B cell (primary cell): ENCODE measurements at regions not wholly inside any gene's neighbourhood (a gene's known extent, or its start where the extent isn't known, plus 50 kb on each side); places are given as distances from the start of the nearest gene placed in this dataset.

Experiments
- ATAC-seq: fragments of 200-7000 bp; cut with Tn5 transposase; one replicate; pipeline ENCODE4 v1.10.0; 2021; ENCODE audit warnings: low read depth, mild to moderate bottlenecking, moderate number of reproducible peaks, moderate library complexity
- CTCF ChIA-PET: fragments of 350-600 bp; sonication (Branson Sonifier 250); formaldehyde crosslinking; loops from one replicate; lab custom pipeline; 2021; ENCODE audit warnings: antibody characterized with exemption, inconsistent platforms; lab: Charles Lee
- POLR2A ChIA-PET: fragments of 350-600 bp; sonication (Branson Sonifier 250); formaldehyde crosslinking; loops from one replicate; lab custom pipeline; 2021; ENCODE audit warnings: antibody characterized with exemption; lab: Charles Lee
- DNase-seq: peaks from one replicate; pipeline ENCODE4 v3.0.0; 2013
- H2AFZ ChIP-seq: 2 replicates; pipeline ENCODE4 v1.6.1; 2012; ENCODE audit warnings: mild to moderate bottlenecking, low read depth, low read length; ENCODE audit not compliant: insufficient read depth, poor library complexity, severe bottlenecking
- H3K27ac ChIP-seq, 2 donors: 1 replicate in 1 of 2; 2 replicates in 1 of 2; pipeline ENCODE4 v1.5.1; 2012 to 2013; ENCODE audit warnings: low read length in 2 of 2, mild to moderate bottlenecking in 2 of 2, moderate library complexity in 1 of 2
- H3K27me3 ChIP-seq, 4 experiments: fragments of 200-600 bp in 1 of 4; sonication (generic) in 1 of 4; replicated peaks in 1 of 4; 1 replicate in 2 of 4; 2 replicates in 2 of 4; pipeline versions ENCODE4 v1.6.1 to v1.7.0; 2013 to 2016; ENCODE audit warnings: low read length in 3 of 4, mild to moderate bottlenecking in 2 of 4, mixed read lengths in 1 of 4, moderate library complexity in 1 of 4; ENCODE audit not compliant: insufficient read depth in 4 of 4, control insufficient read depth in 3 of 4; ENCODE audit errors: control extremely low read depth in 1 of 4
- H3K36me3 ChIP-seq, 2 experiments: replicated peaks in 1 of 2; 1 replicate in 1 of 2; 2 replicates in 1 of 2; pipeline versions ENCODE4 v1.6.1 to v1.7.1; 2013; ENCODE audit warnings: low read length in 1 of 2; ENCODE audit not compliant: insufficient read depth in 2 of 2, control insufficient read depth in 1 of 2; ENCODE audit errors: control extremely low read depth in 1 of 2, extremely low read depth in 1 of 2
- H3K4me1 ChIP-seq, 2 donors: fragments of 200-600 bp in 1 of 2; sonication (generic) in 1 of 2; 1 replicate in 1 of 2; 2 replicates in 1 of 2; pipeline versions ENCODE4 v1.5.1 to v1.6.1; 2013 to 2017; ENCODE audit warnings: low read length in 2 of 2; ENCODE audit not compliant: control insufficient read depth in 2 of 2, insufficient read depth in 2 of 2
- H3K4me2 ChIP-seq: replicated peaks from 2 replicates; pipeline ENCODE3; 2012; ENCODE audit warnings: mild to moderate bottlenecking, low read depth, low read length; ENCODE audit not compliant: poor library complexity, severe bottlenecking
- H3K4me3 ChIP-seq, 5 experiments: fragments of 200-600 bp in 1 of 5; sonication (generic) in 1 of 5; 1 replicate in 3 of 5; 2 replicates in 2 of 5; pipeline versions ENCODE4 v1.5.1 to v1.7.0; 2011 to 2016; ENCODE audit warnings: low read length in 4 of 5, mild to moderate bottlenecking in 4 of 5, low read depth in 2 of 5, control low read depth in 1 of 5, moderate library complexity in 1 of 5; ENCODE audit not compliant: insufficient read depth in 1 of 5; ENCODE audit errors: control extremely low read depth in 1 of 5, extremely low read depth in 1 of 5
- H3K79me2 ChIP-seq: fragments of 200-600 bp; sonication (generic); one replicate; pipeline ENCODE4 v1.6.0; 2016; ENCODE audit warnings: low read length; ENCODE audit not compliant: control insufficient read depth, insufficient read depth
- H3K9ac ChIP-seq: fragments of 200-600 bp; sonication (generic); 2 replicates; pipeline ENCODE4 v1.6.1; 2017; ENCODE audit warnings: mild to moderate bottlenecking, low read length, moderate library complexity
- H3K9me3 ChIP-seq, 3 donors: one replicate each; pipeline versions ENCODE4 v1.6.1 to v1.7.1; 2013; ENCODE audit warnings: low read length in 2 of 3; ENCODE audit not compliant: control insufficient read depth in 2 of 3, insufficient read depth in 1 of 3; ENCODE audit errors: control extremely low read depth in 1 of 3
- H4K20me1 ChIP-seq: 2 replicates; pipeline ENCODE4 v1.6.0; 2012; ENCODE audit warnings: mild to moderate bottlenecking, low read length; ENCODE audit not compliant: insufficient read depth, control insufficient read depth, poor library complexity, severe bottlenecking
- H3K27ac Mint-ChIP-seq: one replicate; pipeline ENCODE4 v1.8.0; 2021; ENCODE audit warnings: mixed read lengths
- H3K27me3 Mint-ChIP-seq: one replicate; pipeline ENCODE4 v1.8.0; 2021; ENCODE audit warnings: mixed read lengths
- H3K4me1 Mint-ChIP-seq: one replicate; pipeline ENCODE4 v1.8.0; 2021; ENCODE audit warnings: mixed read lengths
- H3K4me3 Mint-ChIP-seq: one replicate; pipeline ENCODE4 v1.8.0; 2021; ENCODE audit warnings: mixed read lengths
- H3K9me3 Mint-ChIP-seq: one replicate; pipeline ENCODE4 v1.8.0; 2022; ENCODE audit warnings: mixed read lengths; ENCODE audit not compliant: insufficient read depth
- CTCF ChIP-seq: fragments of 200-600 bp; IDR thresholded peaks from one replicate; pipeline ENCODE4 v1.8.0; 2022; ENCODE audit warnings: antibody characterized with exemption, mild to moderate bottlenecking
- EZH2 ChIP-seq: IDR thresholded peaks from 2 replicates; pipeline ENCODE4 v1.6.1; 2012; ENCODE audit warnings: borderline replicate concordance, low read depth, mild to moderate bottlenecking, moderate library complexity, low read length; ENCODE audit not compliant: insufficient read depth, poor library complexity, severe bottlenecking
- WGBS: methylation state at CpG from one replicate; pipeline ENCODE4 v1.1.5; 2013; ENCODE audit warnings: missing lambda C conversion rate; ENCODE audit not compliant: insufficient coverage; 5-methylcytosine and 5-hydroxymethylcytosine counted together
- intact Hi-C: fragments of 100-400 bp; cut with micrococcal nuclease; formaldehyde crosslinking; loops from one replicate; pipeline ENCODE4 v1.10.0; 2022

- H3K9ac ChIP-seq: no peak overlapping the region
- TF ChIP-seq CTCF (no peak), EZH2 (no peak)
- ChIA-PET POLR2A (no interaction called here), CTCF (no interaction called here)
- H3K27me3 ChIP-seq: no peaks in the 10 kb centered on the region
- no peak overlapping the region for H3K4me2 ChIP-seq
- H3K27me3 Mint-ChIP-seq: peaks cover 3% of the 10 kb centered on the region
- H3K4me3 Mint-ChIP-seq: no peak overlapping the region
- no peaks in the 10 kb centered on the region for H3K9me3 ChIP-seq
- WGBS: 90% methylated on average over 2 of the region's 4 CpGs
- ATAC-seq (no peak), DNase-seq (no peak)
- no peak overlapping the region for H2AFZ ChIP-seq
- H3K4me1 ChIP-seq: no peaks in the 10 kb centered on the region
- no peak overlapping the region for H3K27ac Mint-ChIP-seq
- no peak overlapping the region for H3K27ac ChIP-seq
- H4K20me1 ChIP-seq: no peaks in the 10 kb centered on the region
- no peaks in the 10 kb centered on the region for H3K36me3 ChIP-seq
- H3K4me1 Mint-ChIP-seq: no peaks in the 10 kb centered on the region
- H3K79me2 ChIP-seq: no peaks in the 10 kb centered on the region
- intact Hi-C loops: no loop called here
- no peak overlapping the region for H3K4me3 ChIP-seq
- H3K9me3 Mint-ChIP-seq: no peaks in the 10 kb centered on the region
Observed at GRCh38 chr3:67875338-67875737, 220.9 kb upstream of the SUCLG2 start.

- no peaks in the 10 kb centered on the region for H3K4me1 Mint-ChIP-seq
- no peaks in the 10 kb centered on the region for H3K9me3 Mint-ChIP-seq
- no peak overlapping the region for H3K27ac ChIP-seq
- H3K4me1 ChIP-seq: no peaks in the 10 kb centered on the region
- H3K4me3 ChIP-seq: no peak overlapping the region
- no peak overlapping the region for H2AFZ ChIP-seq
- H3K36me3 ChIP-seq: no peaks in the 10 kb centered on the region
- no peaks in the 10 kb centered on the region for H4K20me1 ChIP-seq
- no peaks in the 10 kb centered on the region for H3K9me3 ChIP-seq
- no peak overlapping the region for H3K9ac ChIP-seq
- ChIA-PET POLR2A (no interaction called here), CTCF (no interaction called here)
- no peak overlapping the region for H3K27ac Mint-ChIP-seq
- H3K79me2 ChIP-seq: no peaks in the 10 kb centered on the region
- ATAC-seq (no peak), DNase-seq (no peak)
- intact Hi-C loops: no loop called here
- no peaks in the 10 kb centered on the region for H3K27me3 ChIP-seq
- H3K4me2 ChIP-seq: no peak overlapping the region
- WGBS: 60% methylated on average over 1 of the region's 3 CpGs
- TF ChIP-seq CTCF (no peak), EZH2 (no peak)
- H3K4me3 Mint-ChIP-seq: no peak overlapping the region
- peaks cover 3% of the 10 kb centered on the region for H3K27me3 Mint-ChIP-seq
Observed at GRCh38 chr3:67870477-67870876, 216.1 kb upstream of the SUCLG2 start.
